Esophagus (tissue), 2 donors: ENCODE measurements at regions not wholly inside any gene's neighbourhood (a gene's known extent, or its start where the extent isn't known, plus 50 kb on each side); places are given as distances from the start of the nearest gene placed in this dataset.

Source experiments
- H3K27ac ChIP-seq, 2 donors: one replicate each; pipeline ENCODE4 v1.5.1; 2013; ENCODE audit warnings: low read depth in 2 of 2, mild to moderate bottlenecking in 2 of 2, inconsistent platforms in 1 of 2, low read length in 1 of 2, moderate library complexity in 1 of 2
- H3K27me3 ChIP-seq, 2 donors: one replicate each; pipeline ENCODE4 v1.6.1; 2013; ENCODE audit warnings: low read length in 2 of 2, control low read depth in 1 of 2, mild to moderate bottlenecking in 1 of 2; ENCODE audit not compliant: insufficient read depth in 2 of 2, control insufficient read depth in 1 of 2
- H3K36me3 ChIP-seq, 2 donors: one replicate each; pipeline ENCODE4 v1.6.1; 2013; ENCODE audit warnings: low read length in 1 of 2; ENCODE audit not compliant: control insufficient read depth in 2 of 2, insufficient read depth in 2 of 2
- H3K4me1 ChIP-seq, 2 donors: one replicate each; pipeline ENCODE4 v1.6.1; 2013; ENCODE audit warnings: low read length in 1 of 2; ENCODE audit not compliant: control insufficient read depth in 2 of 2, insufficient read depth in 2 of 2
- H3K4me3 ChIP-seq, 2 donors: one replicate each; pipeline ENCODE4 v1.5.1; 2013; ENCODE audit warnings: low read length in 2 of 2, mild to moderate bottlenecking in 2 of 2, low read depth in 1 of 2, moderate library complexity in 1 of 2
- H3K9me3 ChIP-seq, 2 donors: one replicate each; pipeline ENCODE4 v1.6.1; 2013; ENCODE audit warnings: mild to moderate bottlenecking in 2 of 2, low read depth in 1 of 2, low read length in 1 of 2, moderate library complexity in 1 of 2; ENCODE audit not compliant: control insufficient read depth in 2 of 2, insufficient read depth in 1 of 2
- WGBS, 2 donors: extraction: QIAGEN DNeasy Blood & Tissue Kit; methylation state at CpG; one replicate each; pipeline ENCODE4 v1.1.7; 2013; 5-methylcytosine and 5-hydroxymethylcytosine counted together
- donor health status: healthy with polysubstance abuse.
- donor health status: Bipolar disorder and iron deficiency.

GRCh38 chr18:45236676-45237075 lies 378.6 kb upstream of the SLC14A2 start:
- Histone ChIP-seq H3K27me3 (no peaks in the 10 kb centered on the region), H3K4me1 (no peaks in the 10 kb centered on the region), H3K9me3 (no peaks in the 10 kb centered on the region), H3K36me3 (no peaks in the 10 kb centered on the region), H3K4me3 (no peak overlapping the region), H3K27ac (no peak overlapping the region)
- 24 to 45% methylated on average over 1 of the region's 1 CpG for WGBS, 2 donors

GRCh38 chr18:45237343-45238098 lies 377.8 kb upstream of the SLC14A2 start:
- H3K4me3 ChIP-seq: no peak overlapping the region
- no peaks in the 10 kb centered on the region for H3K36me3 ChIP-seq
- H3K27me3 ChIP-seq: no peaks in the 10 kb centered on the region
- no peaks in the 10 kb centered on the region for H3K4me1 ChIP-seq
- H3K9me3 ChIP-seq: no peaks in the 10 kb centered on the region
- WGBS, 2 donors: 90 to 92% methylated on average over 7 of the region's 7 CpGs
- no peak overlapping the region for H3K27ac ChIP-seq

GRCh38 chr18:45241271-45241670 lies 374.0 kb upstream of the SLC14A2 start:
- H3K36me3 ChIP-seq: no peaks in the 10 kb centered on the region
- H3K4me1 ChIP-seq: peaks cover 0 to 2% of the 10 kb centered on the region in 2 donors
- H3K27ac ChIP-seq: no peak overlapping the region
- no peaks in the 10 kb centered on the region for H3K9me3 ChIP-seq
- 88 to 91% methylated on average over 3 of the region's 3 CpGs for WGBS, 2 donors
- no peaks in the 10 kb centered on the region for H3K27me3 ChIP-seq
- no peak overlapping the region for H3K4me3 ChIP-seq

- H3K36me3 ChIP-seq: no peaks in the 10 kb centered on the region
- WGBS, 2 donors: 91 to 94% methylated on average over 8 of the region's 8 CpGs
- H3K27ac ChIP-seq: no peak overlapping the region
- no peaks in the 10 kb centered on the region for H3K9me3 ChIP-seq
- H3K4me3 ChIP-seq: no peak overlapping the region
- H3K27me3 ChIP-seq: no peaks in the 10 kb centered on the region
- H3K4me1 ChIP-seq: peaks cover 0 to 2% of the 10 kb centered on the region in 2 donors
Observed at GRCh38 chr18:45241982-45242565, 373.2 kb upstream of the SLC14A2 start.

GRCh38 chr18:45243340-45244110 lies 371.8 kb upstream of the SLC14A2 start:
- Histone ChIP-seq H3K27ac (peak overlapping the region; percentile 17 to 65), H3K4me1 (peaks cover 0 to 2% of the 10 kb centered on the region in 2 donors), H3K36me3 (no peaks in the 10 kb centered on the region), H3K4me3 (no peak overlapping the region), H3K9me3 (no peaks in the 10 kb centered on the region), H3K27me3 (no peaks in the 10 kb centered on the region)
- WGBS, 2 donors: 39 to 56% methylated on average over 7 of the region's 7 CpGs

GRCh38 chr18:45245091-45245511 lies 370.2 kb upstream of the SLC14A2 start:
- WGBS, 2 donors: 81 to 98% methylated on average over 1 of the region's 1 CpG
- Histone ChIP-seq H3K4me1 (peaks cover 0 to 2% of the 10 kb centered on the region in 2 donors), H3K9me3 (no peaks in the 10 kb centered on the region), H3K27me3 (no peaks in the 10 kb centered on the region), H3K27ac (no peak overlapping the region), H3K4me3 (no peak overlapping the region), H3K36me3 (no peaks in the 10 kb centered on the region)

- WGBS, 2 donors: 37 to 40% methylated on average over 6 of the region's 6 CpGs
- Histone ChIP-seq H3K4me1 (peaks cover 0 to 2% of the 10 kb centered on the region in 2 donors), H3K9me3 (no peaks in the 10 kb centered on the region), H3K4me3 (no peak overlapping the region), H3K27ac (peak overlapping the region; percentile 14 to 71), H3K27me3 (no peaks in the 10 kb centered on the region), H3K36me3 (no peaks in the 10 kb centered on the region)
Observed at GRCh38 chr18:45248240-45248903, 366.9 kb upstream of the SLC14A2 start.

- Histone ChIP-seq H3K4me1 (peaks cover 0 to 2% of the 10 kb centered on the region in 2 donors), H3K9me3 (no peaks in the 10 kb centered on the region), H3K27ac (peak overlapping the region in 1 of 2 donors; percentile 47), H3K36me3 (no peaks in the 10 kb centered on the region), H3K27me3 (no peaks in the 10 kb centered on the region), H3K4me3 (no peak overlapping the region)
- 63 to 65% methylated on average over 1 of the region's 1 CpG for WGBS, 2 donors
Observed at GRCh38 chr18:45249246-45249661, 366.0 kb upstream of the SLC14A2 start.

- no peaks in the 10 kb centered on the region for H3K4me1 ChIP-seq
- H3K4me3 ChIP-seq: no peak overlapping the region
- 57 to 58% methylated on average over 3 of the region's 3 CpGs for WGBS, 2 donors
- H3K36me3 ChIP-seq: no peaks in the 10 kb centered on the region
- no peaks in the 10 kb centered on the region for H3K9me3 ChIP-seq
- H3K27ac ChIP-seq: no peak overlapping the region
- no peaks in the 10 kb centered on the region for H3K27me3 ChIP-seq
Observed at GRCh38 chr18:45250479-45250878, 364.8 kb upstream of the SLC14A2 start.
